Endothelial cell of umbilical vein (primary cell): ENCODE measurements at regions not wholly inside any gene's neighbourhood (a gene's known extent, or its start where the extent isn't known, plus 50 kb on each side); places are given as distances from the start of the nearest gene placed in this dataset.

Source experiments
- BruUV-seq: library from RNA; stranded (reverse); fragments of 400-500 nt; replicated peaks from 2 replicates; lab custom pipeline; 2021; lab: Mats Ljungman, UMichigan
- CTCF ChIA-PET: fragments of 300-600, 350-600 bp; sonication (Branson Sonifier 250); formaldehyde crosslinking; loops from one replicate; lab custom pipeline; 2021; ENCODE audit warnings: antibody characterized with exemption, inconsistent platforms; lab: Charles Lee
- POLR2A ChIA-PET: fragments of 300-600, 350-600 bp; sonication (Branson Sonifier 250); formaldehyde crosslinking; loops from one replicate; lab custom pipeline; 2021; ENCODE audit warnings: antibody characterized with exemption, inconsistent platforms; lab: Charles Lee
- DNase-seq: peaks from one replicate; pipeline ENCODE4 v3.0.0-alpha.2; 2011; ENCODE audit warnings: low read depth, low spot score
- FAIRE-seq: peaks from 2 replicates; lab custom pipeline; 2011; peaks lifted over from hg19 to GRCh38; lab: Jason Lieb, UNC
- H2AFZ ChIP-seq: 2 replicates; pipeline ENCODE4 v1.6.0; 2012; ENCODE audit warnings: low read depth, low read length, control low read depth, inconsistent platforms
- H3K27ac ChIP-seq: 2 replicates; pipeline ENCODE4 v1.5.1; 2011; ENCODE audit warnings: low read depth, mild to moderate bottlenecking, control low read depth, low read length, moderate library complexity; ENCODE audit not compliant: insufficient read depth
- H3K27me3 ChIP-seq, 2 experiments: 2 replicates each; pipeline versions ENCODE4 v1.6.0 to v1.6.1; 2011; ENCODE audit warnings: low read length in 2 of 2, mixed read lengths in 1 of 2; ENCODE audit not compliant: control insufficient read depth in 2 of 2, insufficient read depth in 2 of 2
- H3K36me3 ChIP-seq, 2 experiments: 2 replicates in 1 of 2; 3 replicates in 1 of 2; pipeline ENCODE4 v1.5.1; 2011; ENCODE audit warnings: low read length in 2 of 2, mild to moderate bottlenecking in 1 of 2, moderate library complexity in 1 of 2; ENCODE audit not compliant: control insufficient read depth in 2 of 2, insufficient read depth in 2 of 2; ENCODE audit errors: extremely low read depth in 1 of 2
- H3K4me1 ChIP-seq: 3 replicates; pipeline ENCODE4 v1.5.1; 2011; ENCODE audit warnings: mild to moderate bottlenecking, low read length; ENCODE audit not compliant: control insufficient read depth, insufficient read depth; ENCODE audit errors: extremely low read depth
- H3K4me2 ChIP-seq: 2 replicates; pipeline ENCODE4 v1.6.1; 2011; ENCODE audit warnings: low read length, control low read depth, mixed read lengths; ENCODE audit not compliant: insufficient read depth
- H3K4me3 ChIP-seq, 3 experiments: fragments of 200-600 bp in 1 of 3; sonication (generic), shearing (Covaris generic) in 1 of 3; replicated peaks in 1 of 3; 2 replicates each; pipeline ENCODE4 v1.5.1; 2011 to 2016; ENCODE audit warnings: control low read depth in 3 of 3, low read length in 3 of 3, mild to moderate bottlenecking in 2 of 3, inconsistent platforms in 1 of 3, low read depth in 1 of 3, moderate library complexity in 1 of 3; ENCODE audit not compliant: insufficient read depth in 1 of 3
- H3K79me2 ChIP-seq: 2 replicates; pipeline ENCODE4 v1.6.0; 2012; ENCODE audit warnings: low read length, inconsistent platforms; ENCODE audit not compliant: control insufficient read depth, insufficient read depth
- H3K9ac ChIP-seq: replicated peaks from 2 replicates; pipeline ENCODE3; 2011; ENCODE audit warnings: low read length, control low read depth; ENCODE audit not compliant: insufficient read depth; ENCODE audit errors: extremely low read depth
- H3K9me1 ChIP-seq: replicated peaks from 3 replicates; pipeline ENCODE4 v1.6.0; 2011; ENCODE audit warnings: mild to moderate bottlenecking, low read length; ENCODE audit not compliant: control insufficient read depth, insufficient read depth; ENCODE audit errors: extremely low read depth
- H3K9me3 ChIP-seq: replicated peaks from 2 replicates; pipeline ENCODE4 v1.5.1; 2012; ENCODE audit warnings: low read length, inconsistent platforms; ENCODE audit not compliant: control insufficient read depth, insufficient read depth
- H4K20me1 ChIP-seq: replicated peaks from 2 replicates; pipeline ENCODE3; 2011; ENCODE audit warnings: mild to moderate bottlenecking, low read length; ENCODE audit not compliant: control insufficient read depth, insufficient read depth; ENCODE audit errors: extremely low read depth
- CTCF ChIP-seq, 2 donors: IDR thresholded peaks; 1 replicate in 1 of 2; 2 replicates in 1 of 2; pipeline ENCODE4 v1.5.1; 2011; ENCODE audit warnings: low read length in 2 of 2, mild to moderate bottlenecking in 2 of 2, moderate library complexity in 2 of 2, control low read depth in 1 of 2, inconsistent platforms in 1 of 2, low read depth in 1 of 2; ENCODE audit not compliant: insufficient read depth in 1 of 2; ENCODE audit errors: extremely low read depth in 1 of 2
- EZH2 ChIP-seq: IDR thresholded peaks from 2 replicates; pipeline ENCODE4 v1.6.1; 2012; ENCODE audit warnings: borderline replicate concordance, low read depth, mild to moderate bottlenecking, moderate library complexity, low read length, inconsistent platforms; ENCODE audit not compliant: severe bottlenecking
- FOS ChIP-seq: IDR thresholded peaks from 2 replicates; pipeline ENCODE4 v1.6.1; 2011; ENCODE audit warnings: mild to moderate bottlenecking, low read length, moderate library complexity, borderline replicate concordance; ENCODE audit not compliant: insufficient read depth
- GATA2 ChIP-seq: IDR thresholded peaks from 2 replicates; pipeline ENCODE4 v1.7.0; 2011; ENCODE audit warnings: low read depth, mild to moderate bottlenecking, moderate library complexity, mixed read lengths, low read length; ENCODE audit not compliant: insufficient read length, insufficient read depth
- JUN ChIP-seq: IDR thresholded peaks from 2 replicates; pipeline ENCODE4 v1.6.1; 2011; ENCODE audit warnings: borderline replicate concordance, low read depth; ENCODE audit not compliant: insufficient read length, insufficient read depth
- MAX ChIP-seq: IDR thresholded peaks from 2 replicates; pipeline ENCODE4 v1.6.1; 2011; ENCODE audit not compliant: insufficient read depth, insufficient read length
- MYC ChIP-seq: IDR thresholded peaks from one replicate; pipeline ENCODE4 v1.6.1; 2011; ENCODE audit warnings: mild to moderate bottlenecking, low read depth, low read length
- POLR2A ChIP-seq: IDR thresholded peaks from 2 replicates; pipeline ENCODE4 v1.6.1; 2012; ENCODE audit warnings: low read depth, mild to moderate bottlenecking, control low read depth, low read length
- POLR2AphosphoS5 ChIP-seq: IDR thresholded peaks from 2 replicates; pipeline ENCODE4 v1.6.1; 2012; ENCODE audit warnings: low read depth, mild to moderate bottlenecking, control low read depth, low read length, moderate library complexity; ENCODE audit not compliant: insufficient read depth
- dilution Hi-C: fragments of 300-500 bp; cut with MboI; formaldehyde crosslinking; loops from one replicate; pipeline ENCODE4 v1.15.0; 2019; ENCODE audit warnings: low sequenced_read_pairs; ENCODE audit not compliant: extremely low pct_ligation_motif_present
- intact Hi-C: fragments of 100-400 bp; cut with micrococcal nuclease; formaldehyde crosslinking; loops from one replicate; pipeline ENCODE4 v1.10.0; 2022

GRCh38 chr10:30748152-30748973 lies 118.8 kb upstream of the LYZL2 start:
- Histone ChIP-seq H3K27ac (no peak overlapping the region), H3K9me1 (no peaks in the 10 kb centered on the region)
- dilution Hi-C loops, result no loop called here

More at GRCh38 chr10:30748152-30748973, 118.8 kb upstream of the LYZL2 start:
- no peaks in the 10 kb centered on the region for H3K79me2 ChIP-seq
- H2AFZ ChIP-seq, result no peak overlapping the region
- ChIA-PET POLR2A (no interaction called here), CTCF (interaction anchor here (0.8 to 1.4 kb wide), 5 partner anchors 10 to 961 kb away, joined by 3 to 7 read pairs (median 3); no protein-coding TSS in a partner anchor)
- no peaks in the 10 kb centered on the region for H4K20me1 ChIP-seq
- no peaks in the 10 kb centered on the region for H3K36me3 ChIP-seq
- no peak for TF ChIP-seq FOS
- TF ChIP-seq MAX, result no peak
- no peak for TF ChIP-seq GATA2
- TF ChIP-seq POLR2AphosphoS5, result no peak
- TF ChIP-seq POLR2A, result no peak
- TF ChIP-seq JUN, result no peak
- no peak for TF ChIP-seq MYC
- TF ChIP-seq EZH2, result no peak
- no peak for TF ChIP-seq CTCF (IDR thresholded peaks at IDR 0.05; ENCODE audit: extremely low read depth in 1 of 2, insufficient read depth in 1 of 2, low read depth in 1 of 2, low read length in 2 of 2)
- BruUV-seq, result no TSS peak
- no peak overlapping the region for H3K4me3 ChIP-seq
- no peak for DNase-seq
- no peak overlapping the region for H3K4me2 ChIP-seq
- H3K9me3 ChIP-seq, result no peaks in the 10 kb centered on the region
- H3K9ac ChIP-seq, result no peak overlapping the region
- H3K4me1 ChIP-seq, result peaks cover 5% of the 10 kb centered on the region
- no peaks in the 10 kb centered on the region for H3K27me3 ChIP-seq
- intact Hi-C loops, result no loop called here
- no peak for FAIRE-seq
